GM18907 (cell line): ENCODE measurements at regions not wholly inside any gene's neighbourhood (a gene's known extent, or its start where the extent isn't known, plus 50 kb on each side); places are given as distances from the start of the nearest gene placed in this dataset.

ENCODE experiments used
- ATAC-seq: cut with Tn5 transposase; IDR thresholded peaks from one replicate; pipeline ENCODE4 v1.9.1; 2021; ENCODE audit warnings: mild to moderate bottlenecking, moderate library complexity; ENCODE audit not compliant: unreplicated experiment

DNA sequence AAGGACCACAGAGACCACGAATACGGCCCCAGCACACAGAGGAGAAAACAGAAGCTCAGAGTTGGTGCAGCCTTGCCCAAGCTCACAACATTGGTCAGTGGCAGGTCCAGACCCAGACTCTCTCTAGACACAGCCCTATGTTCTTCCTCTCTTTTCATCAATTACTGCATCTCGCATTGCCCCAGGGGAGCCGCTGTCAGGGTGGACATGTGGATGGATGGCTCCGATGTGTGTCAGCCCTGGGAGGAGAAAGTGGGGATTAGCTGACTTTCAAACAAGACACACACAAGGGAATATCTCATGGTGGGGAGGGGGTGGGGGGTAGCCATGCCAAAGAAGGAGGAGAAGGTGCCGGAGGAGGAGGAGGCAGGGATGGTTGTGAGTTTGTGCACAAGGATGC lies 556.8 kb downstream of the NPHP4 start:
- ATAC-seq = no peak

DNA sequence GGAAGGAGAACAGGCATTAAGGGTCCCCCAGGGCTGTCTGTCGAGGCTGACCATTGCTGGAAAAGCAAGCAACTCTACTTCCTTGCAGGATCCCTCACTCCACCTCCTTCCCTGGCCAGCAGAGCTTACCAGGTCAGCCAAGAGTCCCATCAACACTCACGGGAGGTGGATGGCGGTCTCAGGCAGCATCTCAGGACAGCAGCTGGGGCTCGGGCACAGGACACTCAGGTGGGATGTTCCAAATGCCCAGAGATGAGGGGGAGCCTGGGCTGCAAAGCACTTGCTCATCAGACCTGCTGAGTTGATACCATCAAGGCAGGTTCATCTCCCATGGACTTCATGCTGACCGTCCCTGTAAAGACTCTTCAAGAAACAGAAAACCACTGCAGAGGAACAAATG lies 559.8 kb downstream of the NPHP4 start:
- ATAC-seq = no peak

GRCh38 chr1:5430911-5431697 lies 561.1 kb downstream of the NPHP4 start:
- ATAC-seq = no peak

- no peak for ATAC-seq
Observed at GRCh38 chr1:5430136-5430535, 562.1 kb downstream of the NPHP4 start.

GRCh38 chr1:5428351-5428750 lies 563.9 kb downstream of the NPHP4 start:
- ATAC-seq = no peak

GRCh38 chr1:5427026-5427613 lies 565.1 kb downstream of the NPHP4 start:
- no peak for ATAC-seq

DNA sequence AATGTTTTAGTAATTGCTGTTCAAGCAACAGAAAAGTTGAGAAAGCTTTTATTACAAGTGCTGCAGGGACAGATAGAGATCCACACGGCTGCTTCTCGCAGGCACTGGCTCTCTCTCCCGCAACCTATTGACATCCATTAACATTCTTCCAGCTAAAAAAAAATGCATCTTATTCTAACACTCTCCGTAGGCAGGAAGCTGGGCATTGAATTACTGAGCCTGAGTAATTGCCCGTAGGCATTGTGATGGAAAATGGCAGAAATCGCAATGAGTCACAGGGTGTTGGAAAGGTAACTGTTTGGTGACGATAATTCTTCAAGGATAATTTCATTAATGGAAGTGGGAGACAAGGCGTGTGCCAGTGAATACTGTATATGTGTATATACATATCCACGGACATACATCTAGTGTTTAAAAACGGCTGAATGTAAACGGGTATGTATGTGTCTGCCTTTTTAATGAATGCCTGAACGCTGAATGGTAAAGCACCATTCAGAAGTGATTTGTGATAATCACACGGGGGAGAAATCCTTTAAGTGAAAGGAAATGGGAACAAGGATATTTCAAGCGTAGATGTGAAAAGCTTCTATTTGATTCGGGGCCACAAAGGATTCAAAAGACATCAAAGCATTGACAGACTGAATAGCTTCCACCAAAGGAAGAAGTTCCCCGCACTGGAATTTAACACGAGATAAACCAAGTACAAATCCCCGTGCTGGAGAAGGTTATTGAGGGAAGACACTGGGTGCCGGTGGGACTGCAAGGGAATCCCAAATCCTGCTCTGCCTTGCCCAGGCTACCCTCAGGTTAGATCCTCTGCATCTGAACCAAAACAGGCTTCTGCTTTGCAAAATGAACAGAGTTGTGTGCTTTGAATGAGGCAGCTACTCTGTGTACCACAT lies 567.2 kb downstream of the NPHP4 start:
- ATAC-seq = no peak

GRCh38 chr1:5423109-5423508 lies 569.1 kb downstream of the NPHP4 start:
- no peak for ATAC-seq

DNA sequence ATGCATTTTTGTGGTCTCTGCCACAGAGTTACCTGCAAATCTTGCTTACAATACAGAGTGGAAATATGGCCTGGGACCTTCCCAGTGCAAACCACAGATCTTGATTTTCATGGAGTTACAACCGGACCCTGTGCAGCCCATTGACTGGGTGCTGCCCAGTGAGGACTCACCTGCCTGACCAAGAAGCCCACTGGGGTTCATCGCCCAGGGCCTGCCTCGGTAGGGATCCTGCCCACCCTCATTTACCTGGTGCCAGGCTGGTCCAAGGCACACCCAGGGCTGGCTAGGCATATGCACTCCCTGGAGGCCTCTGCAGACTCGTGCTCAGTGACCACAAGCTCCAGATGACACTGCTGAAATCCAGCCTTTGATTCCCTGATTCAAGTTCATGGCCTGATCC lies 572.7 kb downstream of the NPHP4 start:
- ATAC-seq = no peak

DNA sequence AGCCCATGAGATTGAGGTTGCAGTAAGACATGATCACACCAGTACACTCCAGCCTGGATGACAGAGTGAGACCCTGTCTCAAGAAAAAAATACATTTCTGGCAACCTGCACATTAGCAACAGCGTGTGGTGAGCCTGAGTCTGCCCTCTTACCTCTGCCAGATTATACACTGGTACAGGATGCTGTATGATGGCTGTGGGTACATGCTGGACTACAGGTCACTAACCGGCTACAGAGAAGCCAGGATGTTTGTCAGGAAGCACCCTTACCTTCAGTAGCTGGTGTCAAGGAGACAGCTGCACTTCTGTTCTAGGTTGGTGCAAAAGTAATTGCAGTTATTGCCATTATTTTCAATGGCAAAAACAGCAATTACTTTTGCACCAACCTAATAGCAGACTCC lies 575.7 kb downstream of the NPHP4 start:
- no peak for ATAC-seq

GRCh38 chr1:5415606-5416005 lies 576.6 kb downstream of the NPHP4 start:
- ATAC-seq = no peak

DNA sequence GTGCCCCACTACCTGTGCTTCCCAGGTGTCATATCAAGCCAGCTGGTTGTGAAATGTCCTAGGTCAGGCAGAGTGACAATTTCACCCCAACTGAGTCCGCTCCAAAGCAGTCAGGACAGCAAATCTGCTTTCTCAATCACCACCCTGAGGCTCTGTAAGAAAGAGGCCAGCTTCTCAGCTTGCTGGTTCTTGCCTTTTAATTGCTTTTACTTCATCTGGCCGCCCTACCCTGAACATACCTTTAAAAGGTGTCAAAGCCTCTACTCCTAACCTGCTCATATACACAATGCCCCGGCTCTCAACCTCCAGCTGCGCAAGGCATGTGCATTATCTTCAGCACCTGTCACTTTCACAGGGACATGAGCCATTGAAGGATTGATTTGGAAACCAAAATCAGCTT lies 581.6 kb downstream of the NPHP4 start:
- no peak for ATAC-seq

GRCh38 chr1:5408401-5408800 lies 583.8 kb downstream of the NPHP4 start:
- ATAC-seq = no peak

GRCh38 chr1:5405263-5405662 lies 587.0 kb downstream of the NPHP4 start:
- ATAC-seq = no peak

DNA sequence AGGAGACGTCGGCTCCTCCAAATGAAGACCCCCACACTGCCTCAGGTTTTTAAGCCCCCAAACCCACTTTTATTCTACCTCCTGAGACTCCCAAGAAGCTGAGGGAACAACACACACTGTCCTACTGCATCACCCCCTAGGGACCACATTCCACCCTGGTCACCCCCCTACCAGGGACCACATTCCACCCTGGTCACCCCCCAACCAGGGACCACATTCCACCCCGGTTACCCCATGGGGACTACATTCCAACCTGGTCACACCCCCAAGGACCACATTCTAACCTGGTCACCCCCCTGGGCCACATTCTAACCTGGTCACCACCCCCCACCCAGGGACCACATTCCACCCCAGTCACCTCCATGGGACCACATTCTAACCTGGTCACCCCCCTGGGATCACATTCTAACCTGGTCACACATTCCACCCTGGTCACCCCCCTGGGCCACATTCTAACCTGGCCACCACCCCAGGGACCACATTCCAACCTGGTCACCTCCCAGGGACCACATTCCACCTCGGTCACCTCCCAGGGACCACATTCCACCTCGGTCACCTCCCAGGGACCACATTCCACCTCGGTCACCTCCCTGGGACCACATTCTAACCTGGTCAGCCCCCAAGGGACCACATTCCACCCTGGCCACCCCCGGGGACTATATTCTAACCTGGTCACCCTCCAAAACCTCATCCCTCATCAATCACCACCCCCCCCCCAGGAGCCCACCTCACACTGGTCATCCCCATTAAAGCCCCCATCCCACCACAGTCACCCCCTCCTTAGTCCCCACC lies 587.6 kb downstream of the NPHP4 start:
- no peak for ATAC-seq

DNA sequence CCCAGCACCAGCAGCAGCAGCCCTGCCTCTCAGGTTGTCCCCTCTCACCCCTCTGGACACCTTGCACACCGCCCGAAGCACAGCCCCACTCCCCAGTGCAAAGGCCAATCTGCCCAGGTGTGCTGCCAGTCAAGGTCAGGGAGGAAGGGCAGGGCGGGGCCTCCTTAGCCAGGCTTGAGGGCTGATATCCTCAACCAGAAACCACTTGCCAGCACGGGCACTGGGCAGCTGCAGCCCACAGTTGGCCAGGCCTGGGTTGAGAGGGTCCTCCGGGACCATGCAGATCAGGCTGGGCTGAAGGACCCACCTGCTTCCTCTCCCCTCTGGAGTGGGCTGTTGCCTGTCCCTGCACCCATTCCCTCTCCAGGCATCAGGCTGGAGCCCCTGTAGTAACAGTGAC lies 588.3 kb downstream of the NPHP4 start:
- no peak for ATAC-seq

GRCh38 chr1:5402618-5403017 lies 589.6 kb downstream of the NPHP4 start:
- no peak for ATAC-seq

DNA sequence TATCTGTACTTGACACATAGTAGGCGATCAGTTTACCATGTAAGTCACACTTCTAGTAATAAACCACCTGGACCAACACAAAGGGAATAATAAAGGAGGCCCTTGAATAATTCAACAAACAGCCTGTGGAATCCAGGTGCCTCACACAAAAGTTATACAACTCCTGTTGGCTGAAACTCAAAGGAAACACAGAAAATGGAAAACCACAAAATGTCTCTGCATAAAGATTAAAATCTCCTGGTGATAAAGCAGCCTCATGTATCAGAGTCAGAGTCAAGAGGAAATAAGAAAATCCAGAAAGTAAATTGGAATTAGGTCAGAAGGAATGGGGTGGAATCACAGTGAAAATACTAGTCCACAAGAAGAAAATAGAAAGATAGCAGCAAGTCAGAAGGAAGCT lies 592.5 kb downstream of the NPHP4 start:
- ATAC-seq = no peak

GRCh38 chr1:5396593-5396992 lies 595.6 kb downstream of the NPHP4 start:
- ATAC-seq = no peak

- ATAC-seq = no peak
Observed at GRCh38 chr1:5394111-5394510, 598.1 kb downstream of the NPHP4 start.

- no peak for ATAC-seq
Observed at GRCh38 chr1:5393603-5394002, 598.6 kb downstream of the NPHP4 start.
